C4-2B (cell line): ENCODE measurements at regions not wholly inside any gene's neighbourhood (a gene's known extent, or its start where the extent isn't known, plus 50 kb on each side); places are given as distances from the start of the nearest gene placed in this dataset.
A peak's percentile ranks its signal among the peaks of the same experiment; 100 is the strongest.

Experiments
- H3K27ac ChIP-seq: fragments of 450-650 bp; 2 replicates; pipeline ENCODE4 v1.5.1; 2017
- CTCF ChIP-seq: fragments of 450-650 bp; conservative IDR thresholded peaks from 2 replicates; pipeline ENCODE4 v1.5.1; 2017; ENCODE audit warnings: mild to moderate bottlenecking
- ZFX ChIP-seq: fragments of 450-650 bp; IDR thresholded peaks from 2 replicates; pipeline ENCODE4 v1.6.1; 2017

- H3K27ac ChIP-seq: no peak overlapping the region
- no peak for TF ChIP-seq CTCF
- TF ChIP-seq ZFX: no peak
Observed at GRCh38 chr3:152555666-152556291, 279.2 kb upstream of the P2RY1 start.

GRCh38 chr3:152556731-152557254 is 278.1 kb upstream of the P2RY1 start:
- H3K27ac ChIP-seq: no peak overlapping the region
- TF ChIP-seq CTCF (no peak), ZFX (no peak)

GRCh38 chr3:152557302-152557999 is 277.5 kb upstream of the P2RY1 start:
- H3K27ac ChIP-seq: no peak overlapping the region
- TF ChIP-seq CTCF (no peak), ZFX (no peak)

- no peak overlapping the region for H3K27ac ChIP-seq
- no peak for TF ChIP-seq ZFX
Observed at GRCh38 chr3:152558386-152558785, 276.5 kb upstream of the P2RY1 start.

GRCh38 chr3:152559246-152559645 is 275.7 kb upstream of the P2RY1 start:
- TF ChIP-seq ZFX (no peak), CTCF (no peak)
- no peak overlapping the region for H3K27ac ChIP-seq

- no peak for TF ChIP-seq CTCF
- TF ChIP-seq ZFX: no peak
- no peak overlapping the region for H3K27ac ChIP-seq
Observed at GRCh38 chr3:152564459-152564858, 270.5 kb upstream of the P2RY1 start.

- TF ChIP-seq ZFX (no peak), CTCF (peak; percentile 81)
- H3K27ac ChIP-seq: no peak overlapping the region
Observed at GRCh38 chr3:152574461-152575079, 260.4 kb upstream of the P2RY1 start.
